GM12892 (cell line): ENCODE measurements at regions not wholly inside any gene's neighbourhood (a gene's known extent, or its start where the extent isn't known, plus 50 kb on each side); places are given as distances from the start of the nearest gene placed in this dataset.

Experiments
- POLR2AphosphoS5 ChIP-seq: IDR thresholded peaks from 2 replicates; pipeline ENCODE4 v1.6.1; 2011; ENCODE audit warnings: low read depth, low read length, control low read depth
- TAF1 ChIP-seq: IDR thresholded peaks from 2 replicates; pipeline ENCODE4 v1.6.1; 2011; ENCODE audit warnings: low read depth, mild to moderate bottlenecking, control low read depth, low read length, borderline replicate concordance

DNA sequence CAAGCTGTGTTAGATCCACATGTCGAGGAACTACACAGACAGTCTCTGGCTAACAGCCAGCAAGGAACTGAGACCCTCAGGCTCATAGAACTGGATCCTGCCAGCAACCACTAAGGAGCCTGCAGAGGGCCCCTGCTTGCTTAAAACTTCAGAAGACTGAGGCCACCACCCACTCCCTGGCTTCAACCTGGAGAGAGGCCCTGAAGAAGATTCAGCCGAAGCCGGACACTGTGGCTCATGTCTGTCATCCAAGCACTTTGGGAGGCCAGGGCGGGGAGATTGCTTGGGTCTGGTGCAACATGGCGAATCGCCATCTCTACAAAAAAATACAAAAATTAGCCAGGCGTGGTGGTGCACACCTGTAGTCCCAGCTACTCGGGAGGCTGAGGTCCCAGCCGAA lies 92.6 kb upstream of the TMPRSS2 start:
- TF ChIP-seq TAF1, result no peak
- TF ChIP-seq POLR2AphosphoS5, result no peak
